Coronary artery (tissue), 2 donors: ENCODE measurements at regions not wholly inside any gene's neighbourhood (a gene's known extent, or its start where the extent isn't known, plus 50 kb on each side); places are given as distances from the start of the nearest gene placed in this dataset.

ENCODE experiments used
- DNase-seq: peaks from one replicate; pipeline ENCODE4 v3.0.0-alpha.2; 2017; ENCODE audit warnings: low spot score
- H3K27ac ChIP-seq, 2 donors: fragments of 200-600 bp; sonication (generic); one replicate each; pipeline ENCODE4 v1.5.1; 2016 to 2019
- H3K4me3 ChIP-seq: fragments of 200-600 bp; sonication (generic); 2 replicates; pipeline ENCODE4 v1.5.1; 2016; ENCODE audit warnings: mild to moderate bottlenecking, moderate library complexity
- CTCF ChIP-seq: fragments of 200-600 bp; sonication (generic); IDR thresholded peaks from one replicate; pipeline ENCODE4 v1.5.1; 2019; ENCODE audit warnings: antibody characterized with exemption

GRCh38 chr1:198084241-198084908 lies 72.4 kb upstream of the NEK7 start:
- DNase-seq = no peak

DNA sequence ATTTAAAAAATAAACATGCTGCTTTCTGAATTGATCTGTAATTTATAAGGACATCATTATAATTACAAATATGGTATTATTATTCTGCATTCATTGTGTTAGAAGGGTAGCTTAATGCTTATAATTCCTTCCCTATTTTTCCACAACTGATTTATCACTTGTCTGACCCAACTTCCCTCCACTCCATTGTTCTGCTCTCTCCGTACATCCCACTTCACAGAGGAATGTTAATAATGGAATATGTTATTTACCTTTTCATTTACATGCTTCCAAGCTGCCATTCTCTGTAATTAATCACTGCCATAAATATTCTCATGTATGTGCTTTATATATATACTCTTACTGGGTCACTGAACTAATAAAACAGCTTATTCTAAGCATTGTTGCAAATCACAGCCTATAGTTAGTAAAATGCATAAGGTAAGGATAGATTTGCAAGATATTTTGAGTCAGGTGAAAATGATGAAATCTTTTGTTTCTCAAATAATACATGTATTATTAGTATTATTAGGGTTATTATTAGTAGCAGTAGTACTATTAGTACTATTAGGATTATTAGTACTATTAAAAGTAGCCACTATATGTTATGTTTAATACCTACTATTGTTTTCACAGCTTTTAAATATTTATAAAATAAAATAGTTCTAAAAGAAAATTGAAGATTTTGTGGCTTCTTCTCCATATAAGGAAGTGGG lies 70.6 kb upstream of the NEK7 start:
- H3K4me3 ChIP-seq = no peak overlapping the region
- no peak overlapping the region for H3K27ac ChIP-seq
- no peak for TF ChIP-seq CTCF
- DNase-seq = no peak

More at GRCh38 chr1:198084241-198084908, 72.4 kb upstream of the NEK7 start:
- H3K27ac ChIP-seq = no peak overlapping the region
- no peak for TF ChIP-seq CTCF
- no peak overlapping the region for H3K4me3 ChIP-seq

- TF ChIP-seq CTCF = no peak
- DNase-seq = no peak
- H3K4me3 ChIP-seq = no peak overlapping the region
- no peak overlapping the region for H3K27ac ChIP-seq
Observed at GRCh38 chr1:198087831-198088230, 69.0 kb upstream of the NEK7 start.

GRCh38 chr1:198088360-198089071 lies 68.3 kb upstream of the NEK7 start:
- H3K27ac ChIP-seq = peak overlapping the region in 1 of 2 donors; percentile 1
- peak overlapping the region; percentile 1 for H3K4me3 ChIP-seq
- peak; percentile 59 for TF ChIP-seq CTCF
- no peak for DNase-seq

GRCh38 chr1:198096390-198096789 lies 60.4 kb upstream of the NEK7 start:
- no peak for TF ChIP-seq CTCF
- no peak overlapping the region for H3K4me3 ChIP-seq
- DNase-seq = no peak
- no peak overlapping the region for H3K27ac ChIP-seq

GRCh38 chr1:198099755-198100154 lies 57.0 kb upstream of the NEK7 start:
- no peak overlapping the region for H3K4me3 ChIP-seq
- TF ChIP-seq CTCF = no peak
- no peak for DNase-seq
- H3K27ac ChIP-seq = no peak overlapping the region
